ENCODE measurements at regions not wholly inside any gene's neighbourhood (a gene's known extent, or its start where the extent isn't known, plus 50 kb on each side); places are given as distances from the start of the nearest gene placed in this dataset.
"Not testable (repeated sequence)": the region's sequence is repeated elsewhere in the genome, so short reads cannot be mapped to it uniquely, and the experiment has no call there.

- H3K4me1 Mint-ChIP-seq: no peaks in the 10 kb centered on the region
- no peak for DNase-seq
- H3K27me3 Mint-ChIP-seq: no peaks in the 10 kb centered on the region
- H3K27ac Mint-ChIP-seq: no peak overlapping the region
- H3K36me3 Mint-ChIP-seq (ENCODE audit: low read depth): no peaks in the 10 kb centered on the region
- peaks cover 9% of the 10 kb centered on the region for H3K9me3 Mint-ChIP-seq
- ChIA-PET POLR2A (no interaction called here), CTCF (no interaction called here)
- no peak overlapping the region for H3K4me3 Mint-ChIP-seq
Measured at GRCh38 chr1:68705466-68705865, 208.6 kb upstream of the DEPDC1 start.

GRCh38 chr1:68706639-68707317 lies 209.9 kb upstream of the DEPDC1 start:
- Mint-ChIP-seq H3K4me3 (no peak overlapping the region), H3K9me3 (peaks cover 11% of the 10 kb centered on the region), H3K36me3 (ENCODE audit: low read depth) (no peaks in the 10 kb centered on the region), H3K27me3 (no peaks in the 10 kb centered on the region), H3K27ac (no peak overlapping the region), H3K4me1 (no peaks in the 10 kb centered on the region)
- DNase-seq: no peak
- ChIA-PET POLR2A (no interaction called here), CTCF (no interaction called here)

- no peak for DNase-seq
- ChIA-PET POLR2A (no interaction called here), CTCF (no interaction called here)
- Mint-ChIP-seq H3K36me3 (ENCODE audit: low read depth) (no peaks in the 10 kb centered on the region), H3K4me3 (no peak overlapping the region), H3K9me3 (peaks cover under 1% of the 10 kb centered on the region), H3K4me1 (no peaks in the 10 kb centered on the region), H3K27me3 (no peaks in the 10 kb centered on the region), H3K27ac (no peak overlapping the region)
Measured at GRCh38 chr1:68717330-68717729, 220.4 kb upstream of the DEPDC1 start.

DNA sequence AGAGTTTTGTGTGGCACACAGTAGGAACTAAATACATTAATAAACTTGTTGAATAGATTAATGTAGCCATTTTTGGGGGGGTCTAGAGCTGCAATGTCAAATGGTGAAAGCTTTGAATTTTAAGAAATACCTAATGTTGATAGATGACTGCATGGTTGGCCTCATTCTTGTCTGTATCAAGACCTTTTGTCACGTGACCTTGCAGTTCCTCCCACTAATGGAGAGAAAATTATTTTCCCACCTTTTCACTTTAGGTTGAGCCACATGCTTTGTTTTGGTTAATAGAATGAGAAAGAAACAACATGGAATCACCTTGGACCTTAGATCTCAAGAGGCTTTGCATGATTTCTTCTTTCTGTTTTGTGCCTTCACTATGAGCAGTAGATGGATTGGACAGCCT lies 223.6 kb upstream of the DEPDC1 start:
- ChIA-PET CTCF (interaction anchor here (0.6 kb wide), 1 partner anchor 812 kb away, joined by 3 read pairs; no protein-coding TSS in a partner anchor), POLR2A (no interaction called here)
- H3K4me3 Mint-ChIP-seq: no peak overlapping the region
- DNase-seq: no peak
- H3K36me3 Mint-ChIP-seq (ENCODE audit: low read depth): no peaks in the 10 kb centered on the region
- H3K9me3 Mint-ChIP-seq: no peaks in the 10 kb centered on the region
- no peak overlapping the region for H3K27ac Mint-ChIP-seq
- no peaks in the 10 kb centered on the region for H3K27me3 Mint-ChIP-seq
- no peaks in the 10 kb centered on the region for H3K4me1 Mint-ChIP-seq

GRCh38 chr1:68723791-68724190 lies 226.9 kb upstream of the DEPDC1 start:
- Mint-ChIP-seq H3K36me3 (ENCODE audit: low read depth) (no peaks in the 10 kb centered on the region), H3K27ac (no peak overlapping the region), H3K4me1 (no peaks in the 10 kb centered on the region), H3K9me3 (no peaks in the 10 kb centered on the region), H3K27me3 (no peaks in the 10 kb centered on the region), H3K4me3 (no peak overlapping the region)
- CTCF ChIA-PET: no interaction called here
- POLR2A ChIA-PET: no interaction called here
- no peak for DNase-seq

DNA sequence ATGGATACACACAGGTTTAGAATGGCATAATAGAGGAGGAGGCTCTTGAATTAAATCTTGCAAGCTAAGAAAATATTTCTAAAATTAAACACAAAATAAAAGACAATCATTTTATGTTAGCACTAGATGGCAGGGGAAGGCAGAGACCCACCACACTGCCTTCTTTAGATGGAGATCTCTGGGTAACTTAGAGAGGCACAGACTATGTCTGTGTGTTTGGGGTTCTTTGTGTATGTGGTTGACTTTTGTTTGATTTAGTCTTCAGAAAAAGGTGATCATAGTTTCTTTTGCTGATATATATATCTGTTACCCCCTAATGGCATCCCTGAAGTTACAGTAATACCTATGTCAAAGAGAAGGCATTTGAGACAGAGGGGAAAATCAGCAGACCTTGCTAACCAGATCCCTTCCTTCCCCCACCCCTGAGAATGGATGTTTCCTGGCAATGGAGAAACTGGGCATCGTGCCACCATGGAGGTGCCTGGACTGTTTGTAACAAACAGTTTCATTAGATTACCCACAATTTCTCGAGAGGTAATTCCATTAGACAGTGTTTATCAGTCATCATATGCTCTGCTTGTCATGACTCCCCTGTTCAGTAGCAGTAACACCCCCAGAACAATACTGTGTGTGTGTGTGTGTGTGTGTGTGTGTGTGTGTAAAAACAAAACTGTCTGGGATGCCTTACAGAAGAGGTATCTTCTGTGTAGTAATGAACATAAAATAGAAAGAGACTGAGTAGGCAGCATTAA lies 228.3 kb upstream of the DEPDC1 start:
- H3K27me3 Mint-ChIP-seq: no peaks in the 10 kb centered on the region
- H3K4me1 Mint-ChIP-seq: no peaks in the 10 kb centered on the region
- no peaks in the 10 kb centered on the region for H3K9me3 Mint-ChIP-seq
- CTCF ChIA-PET: no interaction called here
- no peak overlapping the region for H3K4me3 Mint-ChIP-seq
- POLR2A ChIA-PET: no interaction called here
- no peaks in the 10 kb centered on the region for H3K36me3 Mint-ChIP-seq (ENCODE audit: low read depth)
- no peak overlapping the region for H3K27ac Mint-ChIP-seq
- no peak for DNase-seq

DNA sequence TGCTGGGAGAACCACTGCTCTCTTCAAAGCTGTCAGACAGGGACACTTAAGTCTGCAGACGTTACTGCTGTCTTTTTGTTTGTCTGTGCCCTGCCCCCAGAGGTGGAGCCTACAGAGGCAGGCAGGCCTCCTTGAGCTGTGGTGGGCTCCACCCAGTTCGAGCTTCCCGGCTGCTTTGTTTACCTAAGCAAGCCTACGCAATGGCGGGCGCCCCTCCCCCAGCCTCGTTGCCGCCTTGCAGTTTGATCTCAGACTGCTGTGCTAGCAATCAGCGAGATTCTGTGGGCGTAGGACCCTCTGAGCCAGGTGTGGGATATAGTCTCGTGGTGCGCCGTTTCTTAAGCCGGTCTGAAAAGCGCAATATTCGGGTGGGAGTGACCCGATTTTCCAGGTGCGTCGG lies 242.6 kb upstream of the DEPDC1 start:
- CTCF ChIA-PET; DNase-seq; H3K36me3 Mint-ChIP-seq (ENCODE audit: low read depth); POLR2A ChIA-PET; H3K27me3 Mint-ChIP-seq; H3K4me1 Mint-ChIP-seq; H3K27ac Mint-ChIP-seq; H3K4me3 Mint-ChIP-seq: not testable (repeated sequence)
- peaks cover 14% of the 10 kb centered on the region for H3K9me3 Mint-ChIP-seq

DNA sequence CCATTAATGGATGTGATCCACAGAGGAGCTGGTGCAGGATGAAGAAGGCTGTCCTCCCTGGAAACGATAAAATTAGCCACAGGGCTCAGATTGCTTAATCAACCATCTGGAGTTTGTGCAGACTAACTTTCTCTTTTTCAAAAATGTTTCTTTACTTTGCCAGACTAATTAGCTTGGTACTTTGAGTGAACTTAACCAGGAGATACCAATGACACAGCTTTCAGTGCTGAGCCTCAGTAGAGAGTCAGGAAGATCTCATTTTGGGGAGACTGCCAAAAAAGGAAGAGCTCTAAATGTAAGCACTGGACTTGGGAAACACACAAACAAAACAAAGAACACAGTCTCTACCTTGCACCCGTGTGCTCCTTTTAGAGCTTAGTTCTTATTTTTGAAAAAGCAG lies 248.1 kb upstream of the DEPDC1 start:
- no peaks in the 10 kb centered on the region for H3K36me3 Mint-ChIP-seq (ENCODE audit: low read depth)
- H3K9me3 Mint-ChIP-seq: peaks cover 17% of the 10 kb centered on the region
- ChIA-PET CTCF (interaction anchor here (0.6 kb wide), 1 partner anchor 786 kb away, joined by 3 read pairs; no protein-coding TSS in a partner anchor), POLR2A (no interaction called here)
- no peaks in the 10 kb centered on the region for H3K27me3 Mint-ChIP-seq
- H3K4me3 Mint-ChIP-seq: no peak overlapping the region
- H3K4me1 Mint-ChIP-seq: no peaks in the 10 kb centered on the region
- DNase-seq: no peak
- no peak overlapping the region for H3K27ac Mint-ChIP-seq

GRCh38 chr1:68745451-68745850 lies 248.6 kb upstream of the DEPDC1 start:
- Mint-ChIP-seq H3K36me3 (ENCODE audit: low read depth) (no peaks in the 10 kb centered on the region), H3K9me3 (peaks cover 15% of the 10 kb centered on the region), H3K4me3 (no peak overlapping the region), H3K4me1 (no peaks in the 10 kb centered on the region), H3K27ac (no peak overlapping the region), H3K27me3 (no peaks in the 10 kb centered on the region)
- POLR2A ChIA-PET: no interaction called here
- CTCF ChIA-PET: no interaction called here
- DNase-seq: no peak

DNA sequence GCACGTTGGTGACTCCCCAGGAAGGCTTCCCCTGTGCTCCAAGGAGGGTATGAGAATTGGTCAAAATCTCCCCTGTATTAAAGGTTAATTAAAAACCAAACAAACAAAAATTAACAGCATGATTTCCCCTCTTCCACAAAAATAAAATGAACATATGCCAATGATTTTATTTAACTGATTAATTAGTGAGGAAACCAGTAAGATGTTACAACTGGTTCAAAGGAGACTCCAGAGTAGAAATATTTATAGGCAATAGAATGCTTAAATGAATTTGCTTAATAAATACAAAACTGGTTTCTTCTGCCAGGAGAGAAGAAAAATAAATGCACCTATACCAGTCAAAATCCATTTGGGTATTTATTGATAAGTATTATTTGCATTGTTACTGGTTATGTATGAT lies 249.5 kb upstream of the DEPDC1 start:
- Mint-ChIP-seq H3K36me3 (ENCODE audit: low read depth) (no peaks in the 10 kb centered on the region), H3K27me3 (no peaks in the 10 kb centered on the region), H3K4me1 (no peaks in the 10 kb centered on the region), H3K27ac (no peak overlapping the region), H3K9me3 (peaks cover 10% of the 10 kb centered on the region), H3K4me3 (no peak overlapping the region)
- DNase-seq: no peak
- POLR2A ChIA-PET: no interaction called here
- CTCF ChIA-PET: no interaction called here

GRCh38 chr1:68751723-68752122 lies 254.8 kb upstream of the DEPDC1 start:
- CTCF ChIA-PET: interaction anchor here (0.9 kb wide), 1 partner anchor 970 kb away, joined by 3 read pairs; no protein-coding TSS in a partner anchor

GRCh38 chr1:68758666-68759209 lies 261.9 kb upstream of the DEPDC1 start:
- no peak overlapping the region for H3K4me3 Mint-ChIP-seq
- ChIA-PET CTCF (interaction anchor here (1.3 kb wide), 1 partner anchor 8 kb away, joined by 4 read pairs; no protein-coding TSS in a partner anchor), POLR2A (no interaction called here)
- no peaks in the 10 kb centered on the region for H3K4me1 Mint-ChIP-seq
- no peaks in the 10 kb centered on the region for H3K27me3 Mint-ChIP-seq
- no peak for DNase-seq
- H3K9me3 Mint-ChIP-seq: no peaks in the 10 kb centered on the region
- H3K36me3 Mint-ChIP-seq (ENCODE audit: low read depth): no peaks in the 10 kb centered on the region
- H3K27ac Mint-ChIP-seq: no peak overlapping the region

More at GRCh38 chr1:68751723-68752122, 254.8 kb upstream of the DEPDC1 start:
- Mint-ChIP-seq H3K27ac (no peak overlapping the region), H3K27me3 (no peaks in the 10 kb centered on the region), H3K36me3 (ENCODE audit: low read depth) (no peaks in the 10 kb centered on the region), H3K9me3 (peaks cover 3% of the 10 kb centered on the region), H3K4me1 (no peaks in the 10 kb centered on the region), H3K4me3 (no peak overlapping the region)
- no peak for DNase-seq
- POLR2A ChIA-PET: no interaction called here

GRCh38 chr1:68767941-68768340 lies 271.1 kb upstream of the DEPDC1 start:
- Mint-ChIP-seq H3K4me1 (no peaks in the 10 kb centered on the region), H3K27me3 (no peaks in the 10 kb centered on the region)
- CTCF ChIA-PET: no interaction called here

More at GRCh38 chr1:68767941-68768340, 271.1 kb upstream of the DEPDC1 start:
- H3K36me3 Mint-ChIP-seq (ENCODE audit: low read depth): no peaks in the 10 kb centered on the region
- DNase-seq: no peak
- H3K4me3 Mint-ChIP-seq: no peak overlapping the region
- peaks cover 8% of the 10 kb centered on the region for H3K9me3 Mint-ChIP-seq
- POLR2A ChIA-PET: no interaction called here
- no peak overlapping the region for H3K27ac Mint-ChIP-seq
